ENCODE measurements at regions not wholly inside any gene's neighbourhood (a gene's known extent, or its start where the extent isn't known, plus 50 kb on each side); places are given as distances from the start of the nearest gene placed in this dataset.
"Not testable (repeated sequence)": the region's sequence is repeated elsewhere in the genome, so short reads cannot be mapped to it uniquely, and the experiment has no call there.

- DNase-seq (ENCODE audit: low spot score): not testable (repeated sequence)
These were observed 1544.2 kb upstream of the USP9Y start for GRCh38 chrY:11156846-11157245.

GRCh38 chrY:11177033-11177432 is 1524.0 kb upstream of the USP9Y start:
- not testable (repeated sequence) for DNase-seq (ENCODE audit: low spot score)

GRCh38 chrY:11201133-11201532 is 1499.9 kb upstream of the USP9Y start:
- not testable (repeated sequence) for DNase-seq (ENCODE audit: low spot score)

GRCh38 chrY:11214851-11215250 is 1486.2 kb upstream of the USP9Y start:
- not testable (repeated sequence) for DNase-seq (ENCODE audit: low spot score)

Measured in activated CD4-positive, alpha-beta T cell treated with anti-CD3 and anti-CD28 coated beads, Interleukin-2, Interleukin-4, amounts not matched to agents 100 ng/mL and 50 ng/mL, durations not matched to agents 16 hours and 8 hours (primary cell).